ENCODE measurements at regions not wholly inside any gene's neighbourhood (a gene's known extent, or its start where the extent isn't known, plus 50 kb on each side); places are given as distances from the start of the nearest gene placed in this dataset.

GRCh38 chr18:78396756-78397155 lies 582.9 kb upstream of the SALL3 start:
- no peak for TF ChIP-seq TAF1 (CRISPR knock-in tag; IDR thresholded peaks at IDR 0.05)
- TF ChIP-seq POLR2AphosphoS5 (IDR thresholded peaks at IDR 0.05; ENCODE audit: low read depth, low read length): no peak
- TF ChIP-seq NONO (IDR thresholded peaks at IDR 0.05): no peak
- no peak for TF ChIP-seq NONO (CRISPR knock-in tag; conservative IDR thresholded peaks at IDR 0.05)
- no peak for TF ChIP-seq POLR2A (IDR thresholded peaks at IDR 0.05; ENCODE audit: insufficient read depth in 1 of 2, low read depth in 2 of 2, low read length in 2 of 2)
- TF ChIP-seq CTCF (CRISPR knock-in tag; IDR thresholded peaks at IDR 0.05): no peak
- no peak for TF ChIP-seq ZNF124 (CRISPR knock-in tag; IDR thresholded peaks at IDR 0.05)
- no peak for TF ChIP-seq XBP1 (CRISPR knock-in tag; IDR thresholded peaks at IDR 0.05)
- TF ChIP-seq, protein P1, sequence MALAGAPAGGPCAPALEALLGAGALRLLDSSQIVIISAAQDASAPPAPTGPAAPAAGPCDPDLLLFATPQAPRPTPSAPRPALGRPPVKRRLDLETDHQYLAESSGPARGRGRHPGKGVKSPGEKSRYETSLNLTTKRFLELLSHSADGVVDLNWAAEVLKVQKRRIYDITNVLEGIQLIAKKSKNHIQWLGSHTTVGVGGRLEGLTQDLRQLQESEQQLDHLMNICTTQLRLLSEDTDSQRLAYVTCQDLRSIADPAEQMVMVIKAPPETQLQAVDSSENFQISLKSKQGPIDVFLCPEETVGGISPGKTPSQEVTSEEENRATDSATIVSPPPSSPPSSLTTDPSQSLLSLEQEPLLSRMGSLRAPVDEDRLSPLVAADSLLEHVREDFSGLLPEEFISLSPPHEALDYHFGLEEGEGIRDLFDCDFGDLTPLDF (CRISPR knock-in tag; IDR thresholded peaks at IDR 0.05): no peak
- TF ChIP-seq RBM22 (optimal IDR thresholded peaks at IDR 0.05; ENCODE audit: low read length): no peak

Data from HepG2 (cell line).